NCI-H748 (cell line): ENCODE measurements at regions not wholly inside any gene's neighbourhood (a gene's known extent, or its start where the extent isn't known, plus 50 kb on each side); places are given as distances from the start of the nearest gene placed in this dataset.
A peak's percentile ranks its signal among the peaks of the same experiment; 100 is the strongest.

ENCODE experiments used
- DNase-seq: peaks from one replicate; lab custom pipeline; 2025; ENCODE audit not compliant: unreplicated experiment; lab: John Stamatoyannopoulos, UW

DNA sequence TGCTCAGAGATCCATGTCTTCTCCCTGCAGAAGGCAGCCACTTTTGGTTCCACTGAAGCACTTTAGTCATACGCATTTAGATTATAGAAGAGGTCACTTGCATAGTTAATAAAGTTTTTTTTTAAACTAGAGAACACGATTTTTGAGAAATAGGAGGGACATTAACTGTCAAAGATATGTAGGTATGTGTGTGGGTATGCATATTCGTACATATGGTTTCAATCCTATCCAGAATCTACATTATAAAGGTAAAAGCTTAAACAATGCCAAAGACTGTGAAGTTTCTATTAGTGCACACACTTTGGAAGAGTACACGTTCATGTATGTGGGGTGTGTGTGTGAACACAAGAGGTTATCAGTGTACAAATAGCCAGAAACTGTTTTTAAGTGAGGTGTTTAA lies 103.2 kb downstream of the BTBD3 start:
- no peak for DNase-seq

DNA sequence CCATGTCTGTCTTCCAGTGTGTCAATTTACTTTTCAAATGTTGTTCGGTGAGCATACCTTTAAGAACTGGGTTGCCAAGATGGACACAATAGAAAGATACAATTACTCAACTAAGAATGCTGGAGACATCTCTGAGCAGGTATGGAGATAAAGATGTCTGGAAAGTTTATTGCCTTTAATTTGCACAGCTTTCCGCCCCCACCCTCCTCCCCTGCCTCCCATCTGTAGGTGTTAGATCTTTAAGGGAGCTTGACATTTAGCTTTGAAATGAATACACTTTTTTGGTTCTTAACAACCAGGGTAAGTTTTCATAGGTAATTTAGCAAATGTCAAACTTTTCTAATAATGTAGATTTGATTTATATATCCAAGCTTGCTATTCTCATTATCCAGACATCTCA lies 104.4 kb downstream of the BTBD3 start:
- no peak for DNase-seq

DNA sequence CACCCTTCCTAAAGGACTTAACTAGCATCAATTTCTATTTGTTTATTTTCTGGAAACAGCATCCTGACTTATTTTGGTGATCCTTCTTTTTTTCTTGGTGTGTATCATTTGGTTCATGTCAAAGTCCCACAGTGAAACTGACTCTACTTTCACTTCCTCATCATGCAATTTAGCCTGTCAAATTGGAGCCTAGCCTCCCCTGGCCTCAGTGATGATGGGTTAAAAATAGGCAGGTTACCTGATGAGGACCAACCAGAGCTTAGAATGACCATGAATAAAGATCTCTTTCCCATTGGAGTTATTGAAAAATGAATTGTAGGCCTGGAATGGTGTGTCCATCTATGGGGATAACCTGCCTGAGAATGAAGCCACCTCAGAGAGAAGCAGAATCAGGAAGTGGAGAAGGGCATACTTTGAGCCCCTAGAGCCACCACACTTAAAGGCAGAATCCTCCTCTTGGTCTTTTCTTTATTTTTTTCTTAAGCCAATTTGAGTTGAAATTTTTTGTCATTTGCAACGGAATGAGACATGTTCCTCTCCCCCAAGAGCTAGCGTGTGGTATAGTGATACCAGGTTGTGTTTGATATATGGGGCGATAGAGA lies 105.6 kb downstream of the BTBD3 start:
- DNase-seq: no peak

DNA sequence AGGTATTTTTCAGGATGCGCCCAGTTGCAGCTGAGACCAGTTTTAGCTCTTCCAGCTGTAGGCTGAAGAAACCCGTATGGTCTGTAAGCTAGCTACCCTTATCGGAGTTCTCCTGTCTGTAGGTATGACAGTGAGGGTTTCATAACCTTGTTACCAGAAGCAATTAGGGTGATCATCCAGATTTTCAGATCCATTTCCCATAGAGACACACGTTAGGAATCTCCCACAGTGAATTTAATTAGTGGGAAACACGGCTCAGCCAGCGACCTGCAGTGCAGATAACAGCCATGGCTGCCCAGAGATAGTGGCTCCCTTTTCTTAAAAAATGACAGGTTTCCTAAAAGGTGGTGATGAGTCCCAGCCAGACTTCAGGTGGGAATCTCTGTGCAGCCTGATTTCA lies 111.1 kb downstream of the BTBD3 start:
- no peak for DNase-seq

DNA sequence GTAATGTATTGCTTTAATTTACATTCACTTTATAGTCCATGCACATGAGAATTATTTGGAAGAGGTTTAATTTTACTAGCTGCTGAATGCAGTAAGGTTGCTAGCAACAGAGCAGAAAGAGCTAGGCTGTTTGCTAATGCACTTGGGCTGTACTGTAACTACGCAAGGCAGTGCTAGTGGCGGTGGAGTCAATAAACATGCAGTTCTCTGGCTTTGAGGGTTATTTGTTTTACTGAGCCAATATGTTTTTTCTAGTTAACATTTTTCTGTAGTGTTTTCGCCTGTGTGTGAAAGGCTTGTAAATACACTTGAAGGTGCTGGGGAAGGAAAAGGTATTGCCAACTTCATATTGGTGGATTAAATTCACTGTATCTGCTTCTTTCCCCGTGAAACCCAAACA lies 112.8 kb downstream of the BTBD3 start:
- peak; percentile 80 for DNase-seq

DNA sequence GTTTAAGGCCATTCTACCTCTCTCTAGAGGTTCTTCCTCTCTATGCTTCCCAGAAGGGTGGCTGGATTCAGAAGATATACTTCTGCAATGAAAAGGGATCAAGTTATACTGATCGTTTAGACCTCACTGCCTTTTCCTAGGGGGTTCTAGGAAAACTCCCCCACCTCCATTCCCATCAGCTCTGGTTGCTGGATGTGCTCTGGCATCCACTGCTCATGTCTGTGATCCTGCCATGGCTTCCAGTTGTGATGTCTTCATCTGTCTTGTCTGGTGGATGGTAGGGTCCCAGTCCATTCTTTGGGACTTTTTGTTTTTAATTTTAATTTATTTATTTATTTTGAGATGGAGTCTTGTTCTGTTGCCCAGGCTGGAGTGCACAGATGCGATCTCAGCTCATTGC lies 118.4 kb downstream of the BTBD3 start:
- no peak for DNase-seq

DNA sequence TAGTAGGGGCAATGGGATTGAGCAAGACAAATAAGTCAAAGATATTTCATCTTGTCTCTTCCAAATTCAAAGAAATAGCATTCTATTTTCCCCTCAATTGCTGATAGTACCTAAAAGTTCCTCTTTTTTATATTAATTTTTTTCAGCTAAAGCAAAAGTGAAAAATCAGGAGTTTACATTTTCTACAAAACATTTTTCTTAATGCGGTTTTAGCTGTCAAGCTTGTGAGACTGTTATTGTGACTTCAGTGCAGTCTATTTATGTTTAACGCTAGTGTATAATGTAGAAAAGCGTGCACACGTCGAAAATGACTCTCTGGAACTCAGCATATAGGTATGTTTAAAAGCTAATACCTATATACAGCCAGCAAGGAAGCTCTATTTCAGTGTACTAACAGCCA lies 119.8 kb downstream of the BTBD3 start:
- no peak for DNase-seq

DNA sequence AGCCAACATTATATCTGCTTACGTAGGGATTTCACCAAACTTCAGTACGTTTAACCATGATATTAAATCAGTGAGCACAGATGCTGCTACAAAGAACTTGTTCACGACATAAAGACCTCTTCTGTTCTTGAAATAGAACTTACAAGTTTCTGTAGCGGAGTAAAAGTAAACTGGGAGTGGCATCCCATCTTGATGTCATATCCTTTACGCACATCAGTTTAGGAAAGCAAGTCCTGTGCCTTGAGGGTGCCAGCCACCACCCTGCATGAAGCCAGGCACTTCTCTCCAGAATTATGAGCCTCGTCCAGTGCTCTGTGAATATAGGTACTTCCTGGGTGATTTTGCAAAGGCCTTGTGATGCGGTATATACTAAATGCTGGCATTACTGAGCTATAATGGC lies 122.6 kb downstream of the BTBD3 start:
- peak; percentile 55 for DNase-seq

DNA sequence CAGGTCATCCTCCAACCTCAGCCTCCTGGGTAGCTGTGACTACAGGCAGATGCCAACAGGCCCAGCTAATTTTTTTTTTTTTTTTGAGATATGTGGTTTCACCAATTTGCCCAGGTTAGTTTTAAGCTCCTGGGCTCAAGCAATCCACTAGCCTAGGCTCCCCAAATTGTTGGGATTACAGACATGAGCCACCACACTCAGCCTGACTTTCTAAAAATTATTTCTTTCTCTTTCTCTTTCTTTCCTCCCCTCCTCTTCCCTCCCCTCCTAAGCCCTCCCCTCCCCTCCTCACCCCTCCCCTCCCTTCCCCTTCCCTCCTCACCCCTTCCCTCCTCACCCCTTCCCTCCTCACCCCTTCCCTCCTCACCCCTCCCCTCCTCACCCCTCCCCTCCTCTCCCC lies 127.3 kb downstream of the BTBD3 start:
- DNase-seq: no peak

DNA sequence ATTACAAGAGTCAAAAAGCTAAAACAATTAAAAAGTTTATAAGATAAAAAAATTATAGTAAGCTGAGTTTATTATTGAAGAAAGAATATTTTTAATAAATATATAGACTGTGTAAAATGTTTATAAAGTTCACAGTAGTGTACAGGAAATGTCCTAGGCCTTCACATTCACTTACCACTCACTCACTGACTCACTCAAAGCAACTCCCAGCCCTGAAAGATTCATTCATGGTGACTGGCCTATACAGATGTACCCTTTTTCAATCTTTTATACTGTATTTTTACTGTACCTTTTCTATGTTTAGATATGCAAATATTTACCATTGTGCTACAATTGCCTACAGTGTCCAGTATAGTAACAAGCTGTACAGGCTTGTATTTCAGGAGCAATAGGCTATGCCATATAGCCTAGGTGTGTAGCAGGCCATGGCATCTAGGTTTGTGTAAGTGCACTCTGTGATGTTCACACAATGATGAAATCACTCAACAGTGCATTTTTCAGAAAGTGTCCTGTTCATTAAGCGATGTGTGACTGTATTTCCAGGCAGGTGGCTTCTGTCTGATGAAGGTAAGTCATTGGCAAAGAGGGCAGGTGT lies 130.2 kb downstream of the BTBD3 start:
- DNase-seq: no peak

DNA sequence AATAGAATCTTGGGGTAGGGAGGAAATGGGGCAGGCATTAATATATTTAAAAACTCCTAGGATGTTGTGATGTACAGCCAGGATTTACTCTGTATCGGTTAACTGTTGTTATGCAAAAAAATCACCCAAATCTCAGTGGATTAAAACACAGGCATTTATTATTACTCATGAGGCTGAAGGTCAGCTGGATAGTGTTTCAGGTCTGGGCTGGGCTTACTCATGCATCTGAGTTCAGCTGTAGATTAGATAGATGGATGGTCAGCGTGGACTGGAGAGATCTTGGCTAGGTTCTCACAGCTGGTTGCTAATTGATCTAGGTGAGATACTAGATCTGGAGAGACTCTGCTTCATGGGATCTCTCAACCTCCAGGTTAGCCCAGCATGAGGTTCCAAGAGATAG lies 131.4 kb downstream of the BTBD3 start:
- DNase-seq: no peak

DNA sequence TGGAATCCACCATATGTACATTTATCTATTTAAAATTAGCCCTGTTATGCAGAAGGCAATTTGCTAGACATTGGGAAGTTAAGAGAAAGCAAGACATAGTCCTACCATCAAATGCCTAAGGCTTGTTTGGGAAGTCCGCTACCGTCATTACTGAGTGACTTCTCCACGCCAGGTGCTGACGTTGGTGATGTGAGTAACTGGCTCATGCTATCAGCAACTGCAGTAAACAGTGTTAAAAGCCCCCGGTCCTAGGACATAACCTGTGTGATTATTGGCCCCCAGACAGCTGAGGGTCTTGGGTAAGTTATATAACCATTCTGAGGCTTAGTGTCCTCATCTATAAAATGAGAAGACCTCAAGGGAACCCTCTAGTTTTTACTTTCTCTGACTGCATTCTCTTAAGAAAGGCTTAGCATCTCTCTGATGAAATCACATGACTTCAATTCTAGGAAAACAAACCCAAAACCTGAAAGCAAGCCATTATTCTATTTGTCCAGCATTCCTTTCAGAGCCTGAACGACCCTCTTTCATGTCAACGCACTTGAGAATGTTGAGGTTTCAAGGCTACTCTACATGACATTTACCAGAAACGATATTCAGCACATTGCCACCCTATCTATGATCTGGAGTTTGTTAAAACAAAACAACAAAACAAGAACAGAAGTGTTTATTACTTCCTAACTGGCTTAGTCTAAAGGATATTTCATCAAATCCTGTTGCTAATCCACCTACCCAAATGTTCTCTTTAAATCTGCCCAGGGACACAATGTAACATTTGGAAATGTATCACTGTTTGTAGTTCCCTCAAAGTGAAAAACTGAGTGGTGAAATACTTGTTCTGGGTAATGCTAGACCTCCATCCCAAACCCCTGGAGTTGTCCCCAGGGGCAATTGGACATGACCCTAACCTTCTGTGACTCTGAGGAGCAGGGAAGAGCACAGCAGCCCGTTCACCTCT lies 133.8 kb downstream of the BTBD3 start:
- DNase-seq: no peak

DNA sequence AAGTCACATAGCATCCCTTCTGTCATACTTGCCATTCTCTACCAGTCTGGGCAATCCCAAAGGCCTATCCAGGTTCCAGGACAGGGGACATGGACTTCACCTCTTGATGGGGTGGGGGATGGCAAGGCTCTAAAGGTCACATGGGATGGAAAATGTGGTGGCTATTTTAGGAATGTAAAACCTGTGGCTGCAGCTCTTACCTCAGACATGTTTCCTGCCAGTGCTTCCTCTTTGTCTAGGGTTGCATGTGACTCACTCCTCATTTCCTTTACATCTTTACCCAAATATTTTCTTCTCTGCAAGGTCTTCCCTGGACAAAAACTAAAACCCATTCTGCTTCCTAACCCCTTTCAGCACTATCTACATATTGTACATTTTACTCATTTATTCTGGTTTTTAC lies 135.7 kb downstream of the BTBD3 start:
- no peak for DNase-seq

DNA sequence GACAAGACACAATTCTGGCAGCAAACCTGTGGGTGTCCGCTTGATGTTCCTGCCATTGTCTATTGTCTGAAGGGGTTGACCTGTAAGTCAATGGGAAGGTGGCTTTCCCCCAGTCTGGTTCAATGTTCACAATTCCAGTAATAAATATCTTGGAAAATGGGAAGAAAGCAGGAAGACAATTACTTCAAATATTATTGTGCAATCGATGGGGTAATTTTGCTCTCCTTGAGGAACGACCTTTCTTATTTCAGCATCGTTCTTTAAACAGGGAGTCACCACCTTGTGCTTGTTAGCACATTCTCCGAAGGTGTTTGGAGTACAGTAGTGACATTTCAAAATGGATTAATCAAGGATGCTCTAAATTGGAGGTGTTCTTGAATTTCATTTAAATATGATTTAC lies 136.9 kb downstream of the BTBD3 start:
- no peak for DNase-seq

DNA sequence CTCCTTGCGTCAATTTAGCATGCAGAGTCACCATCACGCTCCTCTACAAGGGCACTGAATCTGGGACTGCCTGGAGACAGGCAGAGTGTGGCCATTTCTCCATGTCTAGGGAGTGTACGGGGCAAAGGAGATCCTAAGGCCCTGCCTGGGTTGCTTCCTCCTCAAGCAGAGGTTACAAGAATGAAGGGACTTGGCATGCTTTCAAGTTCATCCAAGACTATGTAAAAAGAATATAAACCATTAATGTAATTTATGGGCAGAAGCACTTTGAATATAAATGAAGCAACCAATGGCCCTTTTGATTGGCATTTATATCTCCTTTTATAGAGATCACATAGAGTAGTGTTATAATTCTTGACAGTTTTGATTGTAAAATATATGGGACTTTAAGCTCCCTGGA lies 137.5 kb downstream of the BTBD3 start:
- DNase-seq: no peak

DNA sequence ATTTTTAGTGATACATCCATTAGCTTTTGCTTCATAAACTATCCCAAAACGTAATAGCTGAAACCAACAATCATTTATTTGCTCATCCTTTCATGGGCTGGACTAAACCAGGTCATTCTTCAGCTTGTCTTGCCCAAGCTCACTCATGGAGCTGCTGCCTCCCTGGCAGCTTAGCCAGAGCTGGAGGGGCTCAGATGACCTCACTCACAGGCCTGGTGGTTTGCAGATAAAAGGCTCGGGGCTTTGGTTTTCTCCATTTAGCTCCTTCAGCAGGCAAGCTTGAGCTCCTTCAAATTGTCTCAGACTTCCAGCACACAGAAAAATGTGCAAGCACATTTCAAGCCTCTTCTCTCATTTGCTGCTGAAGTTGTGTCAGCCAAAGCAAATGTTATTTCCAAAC lies 139.1 kb downstream of the BTBD3 start:
- no peak for DNase-seq

DNA sequence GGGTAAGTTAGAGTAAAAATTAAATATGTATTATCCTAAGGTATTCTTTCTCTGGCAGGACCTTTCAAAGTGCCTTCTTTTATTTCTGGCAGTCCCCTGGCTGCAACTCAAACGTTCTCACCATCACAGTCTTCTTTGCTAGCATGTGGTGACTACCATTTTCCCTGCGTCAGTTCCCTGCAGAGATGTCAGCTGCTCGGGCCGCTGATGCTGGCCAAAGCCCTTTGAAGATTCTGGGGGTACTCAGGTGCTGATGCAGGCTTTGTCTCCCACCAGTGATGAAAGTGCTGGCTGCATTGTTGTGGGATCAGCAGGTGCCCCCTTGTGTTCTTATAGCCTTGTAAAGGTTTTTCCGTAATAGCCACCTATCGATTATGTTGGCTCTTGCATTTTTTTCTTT lies 140.1 kb downstream of the BTBD3 start:
- DNase-seq: no peak

DNA sequence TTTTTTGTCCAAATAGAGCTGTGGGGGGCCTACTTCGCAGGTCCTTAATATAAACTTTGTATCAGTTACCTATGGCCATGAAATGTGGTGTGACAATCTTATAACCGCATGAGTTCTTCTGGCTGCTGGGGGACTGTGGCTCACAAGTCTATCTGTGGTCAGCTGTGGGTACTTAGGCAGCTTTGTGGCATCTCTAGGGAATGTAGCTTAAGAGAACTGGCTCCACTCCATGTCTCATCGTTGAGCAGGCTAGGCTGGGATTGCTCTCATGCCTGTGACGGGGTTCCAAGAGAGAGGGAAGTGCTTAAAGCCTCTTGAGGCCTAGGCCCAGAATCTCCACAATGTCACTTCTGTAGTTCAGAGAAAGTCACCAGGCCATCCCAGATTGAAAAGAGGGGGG lies 140.5 kb downstream of the BTBD3 start:
- no peak for DNase-seq

DNA sequence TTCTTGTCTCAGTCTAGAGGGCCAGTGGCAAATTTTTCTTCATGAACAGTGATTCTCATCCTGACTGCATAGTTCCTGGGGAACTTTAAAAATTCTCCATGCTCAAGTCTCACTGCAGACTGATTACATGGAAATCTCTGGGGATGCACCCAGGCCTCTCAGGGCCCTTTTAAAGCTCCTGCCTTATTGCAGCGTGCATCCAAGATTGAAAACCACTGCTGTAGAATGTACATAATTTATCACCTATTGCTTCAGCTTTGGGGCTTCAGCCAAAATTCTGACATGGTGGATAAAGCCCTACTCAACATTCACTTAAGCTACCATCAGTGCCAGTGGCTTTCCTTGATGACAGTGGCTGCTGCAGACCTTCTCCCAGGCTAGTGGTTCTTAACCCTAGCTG lies 143.8 kb downstream of the BTBD3 start:
- DNase-seq: no peak

DNA sequence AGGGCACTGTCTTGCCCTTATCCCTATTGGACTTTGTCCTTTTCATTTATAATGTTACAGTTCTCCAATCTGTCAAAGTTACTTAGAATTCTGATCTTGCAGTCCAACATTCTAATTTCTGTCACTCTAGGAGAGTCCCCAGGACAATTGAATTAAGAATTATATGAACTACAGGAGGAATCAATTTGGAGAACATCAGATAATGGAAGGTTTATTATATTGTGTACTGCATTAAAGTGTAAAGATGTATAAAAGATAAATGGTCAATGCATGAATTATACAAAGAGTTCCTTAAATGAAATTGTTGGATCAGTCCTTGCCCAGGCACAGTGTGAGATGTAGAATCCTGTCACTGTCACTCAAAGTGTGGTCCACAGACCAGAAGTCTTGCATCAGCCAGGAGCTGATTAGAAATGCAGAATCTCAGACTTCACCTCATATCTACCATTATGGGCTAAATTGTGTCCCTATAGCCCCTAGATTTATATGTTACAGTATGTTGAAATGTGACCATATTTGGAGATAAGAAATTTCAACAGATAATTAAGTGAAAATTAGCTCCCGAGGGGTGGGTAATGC lies 145.5 kb downstream of the BTBD3 start:
- no peak for DNase-seq

DNA sequence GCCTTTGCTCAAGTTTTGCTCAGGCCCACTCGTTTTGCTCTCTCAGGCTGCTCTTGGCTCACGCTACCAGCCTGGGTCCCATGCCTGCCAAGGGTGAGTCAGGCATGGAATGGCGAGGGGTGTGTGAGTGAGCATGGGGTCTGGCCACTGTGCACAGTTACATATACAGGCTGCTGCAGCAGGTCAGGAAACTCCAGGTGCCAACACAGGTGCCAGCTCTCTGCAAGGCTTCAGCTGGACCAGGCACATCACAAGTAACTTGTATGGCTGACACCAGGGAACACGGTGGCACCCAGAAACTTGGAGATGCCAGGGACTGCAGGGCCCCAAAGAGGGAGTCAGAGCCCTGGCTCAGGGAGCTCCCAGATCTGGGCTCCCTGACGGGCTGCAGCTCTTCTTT lies 146.8 kb downstream of the BTBD3 start:
- DNase-seq: no peak

DNA sequence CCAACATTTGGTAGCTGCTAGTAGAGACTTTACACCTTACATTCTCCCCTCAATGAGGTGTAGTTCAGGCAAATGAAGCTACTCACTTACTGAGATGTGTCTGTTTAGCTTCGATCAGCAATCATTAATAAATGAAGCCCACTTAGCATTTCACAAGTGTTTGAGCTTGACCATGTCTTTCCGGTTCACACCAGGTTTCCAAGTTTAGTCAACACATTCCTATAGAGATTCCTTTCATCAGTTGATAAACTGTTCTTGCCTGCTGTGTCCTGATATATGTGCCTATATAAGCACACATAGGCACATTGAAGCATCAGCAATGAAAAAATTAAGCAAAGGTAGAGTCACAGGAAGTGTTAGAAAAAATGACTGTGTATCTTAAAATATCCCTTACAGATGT lies 150.0 kb downstream of the BTBD3 start:
- no peak for DNase-seq
